Thoracic aorta (tissue), 2 donors: ENCODE measurements at regions not wholly inside any gene's neighbourhood (a gene's known extent, or its start where the extent isn't known, plus 50 kb on each side); places are given as distances from the start of the nearest gene placed in this dataset.
"Not testable (repeated sequence)": the region's sequence is repeated elsewhere in the genome, so short reads cannot be mapped to it uniquely, and the experiment has no call there.

ENCODE experiments used
- ATAC-seq: fragments of 150-250 bp; one replicate; pipeline ENCODE4 v1.8.0; 2017; ENCODE audit warnings: low read depth; ENCODE audit not compliant: insufficient number of reproducible peaks, low FRiP score
- DNase-seq: peaks from one replicate; pipeline ENCODE4 v3.0.0-alpha.2; 2020; ENCODE audit warnings: low spot score
- H3K27ac ChIP-seq, 2 donors: fragments of 200-600 bp; sonication (generic); 1 replicate in 1 of 2; 2 replicates in 1 of 2; pipeline ENCODE4 v1.5.1; 2016; ENCODE audit warnings: mild to moderate bottlenecking in 2 of 2, moderate library complexity in 2 of 2
- H3K27me3 ChIP-seq: fragments of 200-600 bp; sonication (generic); replicated peaks from 2 replicates; pipeline ENCODE4 v1.6.0; 2016; ENCODE audit warnings: mild to moderate bottlenecking; ENCODE audit not compliant: insufficient read depth
- H3K36me3 ChIP-seq: fragments of 200-600 bp; sonication (generic); one replicate; pipeline ENCODE4 v1.5.1; 2016
- H3K4me1 ChIP-seq, 2 donors: fragments of 200-600 bp; sonication (generic); 1 replicate in 1 of 2; 2 replicates in 1 of 2; pipeline versions ENCODE4 v1.5.1 to v1.6.0; 2016; ENCODE audit warnings: low read depth in 2 of 2, mild to moderate bottlenecking in 1 of 2; ENCODE audit not compliant: control insufficient read depth in 1 of 2
- H3K4me3 ChIP-seq: fragments of 200-600 bp; sonication (generic); 2 replicates; pipeline ENCODE4 v1.5.1; 2016; ENCODE audit warnings: mild to moderate bottlenecking
- H3K9me3 ChIP-seq: fragments of 200-600 bp; sonication (generic); 2 replicates; pipeline ENCODE4 v1.5.1; 2016
- TF ChIP-seq, protein P1 (sequence below): fragments of 200-600 bp; sonication (generic); IDR thresholded peaks from one replicate; pipeline ENCODE4 v1.5.1; 2019; ENCODE audit warnings: antibody characterized with exemption

DNA sequence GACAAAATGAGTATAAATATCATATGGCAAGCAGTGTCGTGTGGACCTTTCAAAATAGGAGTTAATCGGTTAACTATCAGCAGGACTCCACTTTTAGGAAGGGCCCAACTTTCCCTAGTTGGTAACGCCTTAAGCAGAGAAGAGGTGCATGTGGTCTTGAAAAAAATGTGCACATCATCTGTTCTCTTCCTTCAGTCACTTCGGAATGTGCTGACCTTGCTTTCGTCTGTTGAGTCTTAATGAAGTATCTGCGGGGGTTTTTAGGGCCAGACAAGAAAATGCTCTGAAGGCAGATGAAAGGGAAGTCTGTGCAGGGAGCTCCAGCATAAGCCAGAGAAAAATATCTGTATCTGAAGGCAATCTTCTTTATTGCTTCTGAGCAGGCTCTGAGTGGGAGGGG lies 185.2 kb downstream of the AEBP2 start:
- no peaks in the 10 kb centered on the region for H3K27me3 ChIP-seq
- DNase-seq (no peak), ATAC-seq (no peak)
- no peak overlapping the region for H3K4me3 ChIP-seq
- TF ChIP-seq, protein P1, sequence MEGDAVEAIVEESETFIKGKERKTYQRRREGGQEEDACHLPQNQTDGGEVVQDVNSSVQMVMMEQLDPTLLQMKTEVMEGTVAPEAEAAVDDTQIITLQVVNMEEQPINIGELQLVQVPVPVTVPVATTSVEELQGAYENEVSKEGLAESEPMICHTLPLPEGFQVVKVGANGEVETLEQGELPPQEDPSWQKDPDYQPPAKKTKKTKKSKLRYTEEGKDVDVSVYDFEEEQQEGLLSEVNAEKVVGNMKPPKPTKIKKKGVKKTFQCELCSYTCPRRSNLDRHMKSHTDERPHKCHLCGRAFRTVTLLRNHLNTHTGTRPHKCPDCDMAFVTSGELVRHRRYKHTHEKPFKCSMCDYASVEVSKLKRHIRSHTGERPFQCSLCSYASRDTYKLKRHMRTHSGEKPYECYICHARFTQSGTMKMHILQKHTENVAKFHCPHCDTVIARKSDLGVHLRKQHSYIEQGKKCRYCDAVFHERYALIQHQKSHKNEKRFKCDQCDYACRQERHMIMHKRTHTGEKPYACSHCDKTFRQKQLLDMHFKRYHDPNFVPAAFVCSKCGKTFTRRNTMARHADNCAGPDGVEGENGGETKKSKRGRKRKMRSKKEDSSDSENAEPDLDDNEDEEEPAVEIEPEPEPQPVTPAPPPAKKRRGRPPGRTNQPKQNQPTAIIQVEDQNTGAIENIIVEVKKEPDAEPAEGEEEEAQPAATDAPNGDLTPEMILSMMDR = no peak
- no peaks in the 10 kb centered on the region for H3K4me1 ChIP-seq
- H3K9me3 ChIP-seq = no peaks in the 10 kb centered on the region
- H3K36me3 ChIP-seq = no peaks in the 10 kb centered on the region
- no peak overlapping the region for H3K27ac ChIP-seq

DNA sequence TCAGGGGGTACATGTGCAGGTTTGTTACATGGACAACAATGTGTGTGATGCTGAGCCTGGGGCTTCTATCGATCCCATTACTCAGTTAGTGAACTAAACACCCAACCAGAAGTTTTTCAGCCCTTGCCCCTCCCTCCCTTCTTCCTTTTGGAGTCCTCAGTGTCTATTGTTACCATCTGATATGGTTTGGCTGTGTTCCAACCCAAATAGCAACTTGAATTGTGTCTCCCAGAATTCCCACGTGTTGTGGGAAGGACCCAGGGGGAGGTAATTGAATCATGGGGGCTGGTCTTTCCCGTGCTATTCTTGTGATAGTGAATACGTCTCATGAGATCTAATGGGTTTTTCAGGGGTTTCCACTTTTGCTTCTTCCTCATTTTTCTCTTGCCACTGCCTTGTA lies 186.3 kb downstream of the AEBP2 start:
- not testable (repeated sequence) for H3K4me1 ChIP-seq, H3K27ac ChIP-seq, H3K9me3 ChIP-seq, H3K4me3 ChIP-seq, H3K36me3 ChIP-seq, DNase-seq, H3K27me3 ChIP-seq, ATAC-seq

DNA sequence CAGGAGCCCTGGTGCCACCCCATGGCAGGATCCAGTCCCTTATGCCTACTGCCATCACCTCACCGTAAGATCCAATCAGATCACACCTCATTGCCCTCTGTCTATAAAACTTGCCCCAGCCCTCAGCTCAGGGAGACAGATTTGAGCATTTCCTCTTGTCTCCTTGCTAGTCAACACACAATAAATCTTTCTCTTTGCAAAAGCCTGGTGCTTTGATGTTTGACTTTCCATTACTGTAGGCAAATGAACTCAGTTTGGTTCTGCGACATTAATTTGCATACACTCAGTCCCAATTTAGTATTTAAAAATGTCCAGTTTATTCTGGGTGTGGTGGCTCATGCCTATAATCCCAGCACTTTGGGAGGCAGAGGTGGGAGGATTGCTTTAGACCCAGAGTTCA lies 188.4 kb downstream of the AEBP2 start:
- H3K4me3 ChIP-seq = no peak overlapping the region
- H3K27me3 ChIP-seq = no peaks in the 10 kb centered on the region
- no peak overlapping the region for H3K27ac ChIP-seq
- DNase-seq (no peak), ATAC-seq (no peak)
- H3K9me3 ChIP-seq = no peaks in the 10 kb centered on the region
- no peaks in the 10 kb centered on the region for H3K4me1 ChIP-seq
- TF ChIP-seq, protein P1 = no peak
- H3K36me3 ChIP-seq = no peaks in the 10 kb centered on the region

DNA sequence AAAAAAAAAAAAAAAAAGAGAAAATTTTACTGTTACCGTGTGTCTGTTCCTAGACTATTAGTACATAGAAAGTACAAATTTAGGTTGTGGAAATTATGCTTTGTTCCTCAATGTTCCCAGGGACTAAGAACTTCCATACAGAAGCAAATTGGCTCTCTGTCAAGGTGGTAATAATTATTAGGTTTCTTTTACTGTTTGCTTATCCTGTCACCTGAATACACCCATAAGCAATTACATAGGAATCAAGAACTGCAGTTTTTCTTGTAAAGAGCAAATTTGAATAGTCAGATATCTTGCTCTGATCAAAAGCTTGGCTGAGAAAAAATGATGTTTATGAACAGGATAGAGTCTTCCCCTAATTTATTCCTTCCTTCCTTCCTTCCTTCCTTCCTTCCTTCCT lies 191.2 kb downstream of the AEBP2 start:
- TF ChIP-seq, protein P1 = no peak
- H3K9me3 ChIP-seq = no peaks in the 10 kb centered on the region
- no peak for DNase-seq
- H3K4me1 ChIP-seq = no peaks in the 10 kb centered on the region
- no peaks in the 10 kb centered on the region for H3K36me3 ChIP-seq
- no peak overlapping the region for H3K4me3 ChIP-seq
- no peaks in the 10 kb centered on the region for H3K27me3 ChIP-seq
- H3K27ac ChIP-seq = no peak overlapping the region
- ATAC-seq = no peak

DNA sequence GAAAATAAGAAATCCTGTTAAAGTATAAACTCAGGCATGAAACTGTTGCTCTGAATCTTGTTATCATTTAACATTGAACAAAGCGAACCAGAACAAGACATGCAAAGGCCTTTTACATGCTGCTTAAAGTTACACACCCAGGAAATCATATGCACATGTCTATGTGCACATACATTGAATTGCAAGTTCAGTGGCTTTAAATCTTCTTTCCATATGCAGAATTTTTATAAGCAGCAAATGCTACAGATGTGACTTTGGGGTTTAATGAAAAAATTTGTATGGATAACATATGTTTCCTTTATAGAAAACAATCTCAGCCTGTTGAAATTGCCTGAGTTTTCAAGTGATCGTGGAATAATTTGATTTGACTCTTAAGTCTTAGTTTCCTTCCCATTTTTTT lies 193.9 kb downstream of the AEBP2 start:
- H3K36me3 ChIP-seq = no peaks in the 10 kb centered on the region
- ATAC-seq (no peak), DNase-seq (no peak)
- no peaks in the 10 kb centered on the region for H3K4me1 ChIP-seq
- H3K27ac ChIP-seq = no peak overlapping the region
- no peaks in the 10 kb centered on the region for H3K9me3 ChIP-seq
- H3K4me3 ChIP-seq = no peak overlapping the region
- TF ChIP-seq, protein P1 = no peak
- H3K27me3 ChIP-seq = no peaks in the 10 kb centered on the region

DNA sequence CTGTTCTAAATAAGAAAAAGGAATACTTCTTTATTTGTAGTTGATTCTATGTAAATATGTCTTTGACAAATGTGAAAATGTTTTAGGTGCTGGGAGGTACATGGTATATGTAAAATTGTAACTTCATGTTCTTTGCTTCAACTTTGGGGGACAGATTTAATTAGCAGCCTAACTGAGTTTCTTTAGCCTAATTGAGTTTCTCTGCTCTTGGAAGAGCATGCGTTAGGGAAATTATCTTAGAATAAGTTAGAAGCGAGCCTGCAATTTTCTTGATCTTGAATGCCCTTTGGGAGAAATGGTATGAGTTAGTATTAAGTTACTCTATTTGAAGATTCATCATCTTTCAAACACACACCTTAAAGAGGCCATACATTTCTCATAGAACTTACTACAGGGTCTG lies 194.3 kb downstream of the AEBP2 start:
- TF ChIP-seq, protein P1 = no peak
- ATAC-seq = no peak
- no peaks in the 10 kb centered on the region for H3K27me3 ChIP-seq

More for the DNA sequence above, 194.3 kb downstream of the AEBP2 start:
- H3K9me3 ChIP-seq = no peaks in the 10 kb centered on the region
- no peaks in the 10 kb centered on the region for H3K36me3 ChIP-seq
- H3K4me3 ChIP-seq = no peak overlapping the region
- no peak overlapping the region for H3K27ac ChIP-seq
- H3K4me1 ChIP-seq = no peaks in the 10 kb centered on the region
- no peak for DNase-seq
